ENCODE measurements at regions not wholly inside any gene's neighbourhood (a gene's known extent, or its start where the extent isn't known, plus 50 kb on each side); places are given as distances from the start of the nearest gene placed in this dataset.

GRCh38 chr4:159966746-159967145 lies 863.9 kb downstream of the RAPGEF2 start:
- H2BK15ac ChIP-seq (ENCODE audit: low read length) = no peak overlapping the region; the same call in 1 of the 2 replicates
- 0 out of 2 replicates have a peak overlapping the region, but pooled peaks have one; percentile 86 for H2BK20ac ChIP-seq (ENCODE audit: low read length)
- H3K4me2 ChIP-seq (ENCODE audit: insufficient read depth in 1 of 2, low read depth in 2 of 2, low read length in 2 of 2) = no peak overlapping the region
- H4K5ac ChIP-seq (ENCODE audit: insufficient read length, low read depth, low read length) = no peak overlapping the region
- H3K23me2 ChIP-seq (ENCODE audit: low read depth, low read length) = no peaks in the 10 kb centered on the region
- no peak overlapping the region for H3K4me3 ChIP-seq (ENCODE audit: extremely low read depth in 1 of 4, insufficient read depth in 2 of 4, low read depth in 3 of 4, low read length in 4 of 4)
- H2BK5ac ChIP-seq (ENCODE audit: low read depth, low read length) = no peak overlapping the region
- 0 out of 4 replicates have a peak, but pooled peaks cover 0 to 4% of the 10 kb centered on the region in 2 experiments for H3K9me3 ChIP-seq (ENCODE audit: insufficient read depth in 2 of 2, low read depth in 1 of 2, low read length in 1 of 2)
- no peak overlapping the region; the same call in 1 of the 2 replicates for H3K18ac ChIP-seq (ENCODE audit: extremely low read depth, low read length)
- no peak for FAIRE-seq
- peak overlapping the region; percentile 65; the same call in 1 of the 2 replicates for H2AK5ac ChIP-seq (ENCODE audit: low read depth, low read length)
- no peak overlapping the region for H3K56ac ChIP-seq (replicated peaks; ENCODE audit: insufficient read length, low read depth, low read length)
- H2BK12ac ChIP-seq (ENCODE audit: low read depth, low read length) = no peak overlapping the region
- no peaks in the 10 kb centered on the region; a peak in 1 of 8 replicates for H3K36me3 ChIP-seq (ENCODE audit: control insufficient read depth in 2 of 4, insufficient read depth in 4 of 4, low read length in 3 of 4)
- H3K27me3 ChIP-seq (replicated peaks in 1 of 4; ENCODE audit: control insufficient read depth in 3 of 4, extremely low read depth in 1 of 4, insufficient read depth in 3 of 4, low read length in 3 of 4) = no peaks in the 10 kb centered on the region
- H3K79me2 ChIP-seq (ENCODE audit: control insufficient read depth in 1 of 2, insufficient read depth in 2 of 2, low read length in 2 of 2) = no peaks in the 10 kb centered on the region
- no peaks in the 10 kb centered on the region for H3K79me1 ChIP-seq (ENCODE audit: low read depth, low read length)
- no peak for TF ChIP-seq JUN (IDR thresholded peaks at IDR 0.05; ENCODE audit: low read depth, low read length)
- TF ChIP-seq CBX8 (IDR thresholded peaks at IDR 0.05; ENCODE audit: borderline replicate concordance, low read depth, low read length) = no peak
- no peak for TF ChIP-seq TBP (IDR thresholded peaks at IDR 0.05; ENCODE audit: low read depth, low read length)
- TF ChIP-seq JUND (IDR thresholded peaks at IDR 0.05; ENCODE audit: low read length) = no peak
- TF ChIP-seq EZH2 (IDR thresholded peaks at IDR 0.05; ENCODE audit: low read depth, low read length, severe bottlenecking) = no peak
- no peak for TF ChIP-seq TAF7 (optimal IDR thresholded peaks at IDR 0.05; ENCODE audit: borderline replicate concordance, low read depth, low read length)
- no peak for TF ChIP-seq ATF3 (IDR thresholded peaks at IDR 0.05; ENCODE audit: insufficient read depth, low read depth, low read length)
- no peak for TF ChIP-seq TAF1 (IDR thresholded peaks at IDR 0.05; ENCODE audit: low read depth, low read length)
- no peak for TF ChIP-seq EP300 (IDR thresholded peaks at IDR 0.05; ENCODE audit: borderline replicate concordance in 1 of 2, low read depth in 2 of 2, low read length in 2 of 2)
- no peak for TF ChIP-seq BRCA1 (IDR thresholded peaks at IDR 0.05; ENCODE audit: low read depth, low read length)
- TF ChIP-seq, protein P1, sequence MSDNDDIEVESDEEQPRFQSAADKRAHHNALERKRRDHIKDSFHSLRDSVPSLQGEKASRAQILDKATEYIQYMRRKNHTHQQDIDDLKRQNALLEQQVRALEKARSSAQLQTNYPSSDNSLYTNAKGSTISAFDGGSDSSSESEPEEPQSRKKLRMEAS (IDR thresholded peaks at IDR 0.05) = no peak
- H3K27ac ChIP-seq (ENCODE audit: low read depth, low read length) = no peak overlapping the region
- no peak overlapping the region for H3K4ac ChIP-seq (replicated peaks; ENCODE audit: insufficient read length, low read depth, low read length)
- ChIA-PET POLR2A (ENCODE audit: partially characterized antibody) (no interaction called here), CTCF (ENCODE audit: partially characterized antibody) (interaction anchor here (0.9 to 1.9 kb wide), 2 partner anchors 9 to 18 kb away, joined by 3 to 9 read pairs; no protein-coding TSS in a partner anchor)
- H3K14ac ChIP-seq (ENCODE audit: insufficient read length) = no peak overlapping the region
- H3K4me1 ChIP-seq (replicated peaks in 1 of 4; ENCODE audit: control insufficient read depth in 3 of 4, insufficient read depth in 4 of 4, low read length in 3 of 4) = no peaks in the 10 kb centered on the region
- peak overlapping the region; percentile 33 for H2AFZ ChIP-seq (ENCODE audit: low read length)
- no peak for DNase-seq (ENCODE audit: low read depth in 1 of 2, low spot score in 2 of 2)
- no peak overlapping the region for H2BK120ac ChIP-seq (replicated peaks; ENCODE audit: low read depth, low read length)
- no peak overlapping the region; the same call in 1 of the 2 replicates for H4K8ac ChIP-seq (ENCODE audit: extremely low read depth, insufficient read depth, low read length)
- no peaks in the 10 kb centered on the region for H4K20me1 ChIP-seq (replicated peaks in 1 of 2; ENCODE audit: control insufficient read depth in 1 of 2, insufficient read depth in 2 of 2, low read length in 2 of 2)
- no peak overlapping the region for H3K9ac ChIP-seq (replicated peaks in 1 of 4; ENCODE audit: extremely low read depth in 1 of 4, low read depth in 3 of 4, low read length in 3 of 4)
- 91% methylated on average over 4 of the region's 4 CpGs; no CpG with 5 or more reads in 1 of the 2 experiments for WGBS, 2 experiments (ENCODE audit: extremely low coverage in 1 of 2, insufficient coverage in 1 of 2, insufficient read length in 1 of 2, insufficient replicate concordance in 2 of 2, low coverage in 1 of 2, low lambda C conversion rate in 2 of 2, missing lambda C conversion rate in 1 of 2)
- H4K91ac ChIP-seq (replicated peaks; ENCODE audit: insufficient read length, low read length) = no peak overlapping the region
- H3K23ac ChIP-seq (ENCODE audit: insufficient read length) = no peak overlapping the region

Data from H1 (cell line).